ENCODE measurements at regions not wholly inside any gene's neighbourhood (a gene's known extent, or its start where the extent isn't known, plus 50 kb on each side); places are given as distances from the start of the nearest gene placed in this dataset.

DNA sequence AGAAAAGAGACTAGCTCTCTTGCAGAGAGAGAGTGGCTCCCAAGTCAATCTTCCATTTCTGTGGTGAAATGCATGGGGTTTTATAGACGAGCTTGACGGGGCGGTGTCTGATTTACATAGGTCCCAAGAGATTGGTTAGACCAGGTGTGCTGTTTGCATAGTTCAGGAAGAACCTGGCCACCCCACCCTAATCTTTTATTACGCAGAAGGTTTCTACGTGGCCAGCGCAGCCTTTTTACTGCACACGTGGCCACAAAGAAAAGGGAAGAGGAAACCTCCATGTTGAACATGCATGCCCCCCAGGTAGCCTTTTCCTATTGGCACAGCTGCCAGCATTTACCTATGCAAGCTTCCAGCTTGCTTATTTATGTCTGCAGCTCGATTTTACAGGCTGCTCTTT is 92.1 kb downstream of the CAVIN4 start:
- Histone ChIP-seq H3K36me3 (ENCODE audit: control insufficient read depth, insufficient read depth, low read length) (no peaks in the 10 kb centered on the region), H3K27ac (ENCODE audit: insufficient read depth, low read length, poor library complexity, severe bottlenecking) (no peak overlapping the region), H3K27me3 (replicated peaks; ENCODE audit: control insufficient read depth, insufficient read depth, low read length, poor library complexity, severe bottlenecking) (no peaks in the 10 kb centered on the region), H3K4me1 (ENCODE audit: control insufficient read depth, insufficient read depth, low read length, poor library complexity, severe bottlenecking) (no peaks in the 10 kb centered on the region), H3K4me3 (ENCODE audit: insufficient read depth, low read depth, low read length, poor library complexity, severe bottlenecking) (no peak overlapping the region), H3K9me3 (ENCODE audit: control insufficient read depth, low read length) (no peaks in the 10 kb centered on the region)
- no peak for DNase-seq

DNA sequence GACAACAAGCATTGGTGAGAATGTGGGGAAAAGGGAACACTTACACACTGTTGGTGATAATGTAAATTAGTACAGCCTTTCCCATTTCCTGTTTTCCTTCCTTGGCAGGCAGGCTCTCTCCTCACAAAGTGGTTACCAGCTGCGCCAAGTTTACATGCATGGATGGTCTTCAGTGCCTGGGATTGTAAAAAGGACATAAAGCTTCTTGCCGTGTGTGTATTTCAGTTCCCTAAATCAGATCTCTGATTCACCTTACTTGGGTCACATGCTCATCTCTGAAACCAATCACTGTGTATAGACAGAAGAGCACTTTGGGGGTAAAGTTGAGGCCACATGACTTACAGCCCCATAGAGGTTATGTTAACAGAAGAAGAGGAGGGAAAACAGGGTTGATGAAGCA is 92.8 kb downstream of the CAVIN4 start:
- peaks cover 2% of the 10 kb centered on the region for H3K27me3 ChIP-seq (replicated peaks; ENCODE audit: control insufficient read depth, insufficient read depth, low read length, poor library complexity, severe bottlenecking)
- DNase-seq: no peak
- no peaks in the 10 kb centered on the region for H3K9me3 ChIP-seq (ENCODE audit: control insufficient read depth, low read length)
- H3K27ac ChIP-seq (ENCODE audit: insufficient read depth, low read length, poor library complexity, severe bottlenecking): no peak overlapping the region
- no peaks in the 10 kb centered on the region for H3K4me1 ChIP-seq (ENCODE audit: control insufficient read depth, insufficient read depth, low read length, poor library complexity, severe bottlenecking)
- H3K36me3 ChIP-seq (ENCODE audit: control insufficient read depth, insufficient read depth, low read length): no peaks in the 10 kb centered on the region
- no peak overlapping the region for H3K4me3 ChIP-seq (ENCODE audit: insufficient read depth, low read depth, low read length, poor library complexity, severe bottlenecking)

DNA sequence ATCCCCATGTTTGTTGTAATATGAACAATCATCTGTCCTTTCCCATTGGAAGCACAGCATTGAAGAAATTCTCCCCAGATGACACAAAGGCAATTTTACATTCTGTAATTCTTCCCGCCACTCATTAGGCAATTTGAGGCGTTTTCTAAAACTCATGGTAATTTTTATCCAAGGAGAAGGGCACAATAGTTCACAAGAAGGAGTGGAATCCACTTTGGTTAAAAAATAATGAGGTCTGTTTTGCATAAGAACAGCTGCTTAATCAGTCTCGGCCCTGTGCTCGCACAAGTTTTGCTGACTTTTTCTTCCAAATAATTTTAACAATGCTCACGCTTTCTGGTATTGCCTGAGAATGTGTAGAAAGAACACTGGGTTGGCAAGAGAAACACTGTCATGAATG is 94.0 kb downstream of the CAVIN4 start:
- H3K4me1 ChIP-seq (ENCODE audit: control insufficient read depth, insufficient read depth, low read length, poor library complexity, severe bottlenecking): no peaks in the 10 kb centered on the region
- H3K4me3 ChIP-seq (ENCODE audit: insufficient read depth, low read depth, low read length, poor library complexity, severe bottlenecking): no peak overlapping the region
- H3K9me3 ChIP-seq (ENCODE audit: control insufficient read depth, low read length): no peaks in the 10 kb centered on the region
- H3K27me3 ChIP-seq (replicated peaks; ENCODE audit: control insufficient read depth, insufficient read depth, low read length, poor library complexity, severe bottlenecking): peaks cover 2% of the 10 kb centered on the region
- H3K27ac ChIP-seq (ENCODE audit: insufficient read depth, low read length, poor library complexity, severe bottlenecking): no peak overlapping the region
- DNase-seq: no peak
- no peaks in the 10 kb centered on the region for H3K36me3 ChIP-seq (ENCODE audit: control insufficient read depth, insufficient read depth, low read length)

DNA sequence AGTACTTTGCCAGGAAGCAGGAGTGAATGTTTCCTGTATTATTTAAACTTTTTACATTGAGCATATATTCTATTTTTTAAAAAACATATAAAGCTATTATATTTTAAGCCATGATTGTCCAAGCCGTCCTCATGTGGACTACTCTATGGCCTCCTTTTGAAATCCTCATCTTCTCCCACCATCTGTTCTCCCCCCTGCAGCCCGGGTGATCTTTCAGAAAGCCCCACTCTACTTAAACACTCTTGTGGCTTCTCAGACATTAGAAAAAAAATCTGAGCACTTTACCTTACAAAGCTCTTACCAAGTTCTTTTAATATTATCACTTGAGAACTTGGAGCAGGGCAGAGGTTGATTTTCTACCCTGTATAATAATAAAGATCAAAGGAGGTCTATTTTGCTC is 95.4 kb downstream of the CAVIN4 start:
- peaks cover 2% of the 10 kb centered on the region for H3K27me3 ChIP-seq (replicated peaks; ENCODE audit: control insufficient read depth, insufficient read depth, low read length, poor library complexity, severe bottlenecking)

DNA sequence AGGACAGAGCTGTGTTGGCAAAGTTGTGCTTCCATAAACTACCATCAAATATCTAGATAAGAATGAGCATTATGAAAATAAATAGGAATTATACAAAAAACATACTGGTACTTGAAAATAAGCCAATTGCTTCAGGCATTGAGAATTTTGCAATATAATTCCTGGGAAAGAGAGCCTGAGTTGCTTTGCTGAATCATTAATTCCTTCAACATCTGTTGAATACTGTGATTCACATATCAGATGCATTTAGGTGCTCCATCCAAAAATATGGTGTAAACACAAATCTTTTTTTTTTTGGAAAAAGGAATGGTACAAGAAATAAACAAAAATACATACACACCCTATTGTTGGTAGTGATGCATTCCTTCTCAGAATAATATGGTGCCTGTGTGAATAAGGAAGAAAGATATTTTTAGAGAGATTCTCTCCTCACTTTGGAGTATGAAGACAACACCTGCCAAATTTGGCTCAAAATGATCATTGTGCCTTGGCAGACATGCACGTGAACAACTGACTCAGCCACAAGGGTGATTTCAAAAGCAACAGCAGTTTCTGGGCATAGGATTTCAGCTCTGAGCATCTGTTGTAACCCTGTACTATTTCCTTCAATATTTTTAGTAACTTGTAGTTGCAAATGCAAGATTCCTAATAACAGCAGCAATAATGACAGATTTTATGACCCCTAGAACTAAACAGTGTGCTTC is 96.7 kb downstream of the CAVIN4 start:
- Histone ChIP-seq H3K9me3 (ENCODE audit: control insufficient read depth, low read length) (no peaks in the 10 kb centered on the region), H3K27me3 (replicated peaks; ENCODE audit: control insufficient read depth, insufficient read depth, low read length, poor library complexity, severe bottlenecking) (peaks cover 2% of the 10 kb centered on the region), H3K4me1 (ENCODE audit: control insufficient read depth, insufficient read depth, low read length, poor library complexity, severe bottlenecking) (no peaks in the 10 kb centered on the region), H3K36me3 (ENCODE audit: control insufficient read depth, insufficient read depth, low read length) (no peaks in the 10 kb centered on the region), H3K4me3 (ENCODE audit: insufficient read depth, low read depth, low read length, poor library complexity, severe bottlenecking) (no peak overlapping the region), H3K27ac (ENCODE audit: insufficient read depth, low read length, poor library complexity, severe bottlenecking) (no peak overlapping the region)
- DNase-seq: no peak

More for the DNA sequence above, 95.4 kb downstream of the CAVIN4 start:
- Histone ChIP-seq H3K36me3 (ENCODE audit: control insufficient read depth, insufficient read depth, low read length) (no peaks in the 10 kb centered on the region), H3K4me3 (ENCODE audit: insufficient read depth, low read depth, low read length, poor library complexity, severe bottlenecking) (no peak overlapping the region), H3K27ac (ENCODE audit: insufficient read depth, low read length, poor library complexity, severe bottlenecking) (no peak overlapping the region), H3K9me3 (ENCODE audit: control insufficient read depth, low read length) (no peaks in the 10 kb centered on the region), H3K4me1 (ENCODE audit: control insufficient read depth, insufficient read depth, low read length, poor library complexity, severe bottlenecking) (no peaks in the 10 kb centered on the region)
- no peak for DNase-seq

DNA sequence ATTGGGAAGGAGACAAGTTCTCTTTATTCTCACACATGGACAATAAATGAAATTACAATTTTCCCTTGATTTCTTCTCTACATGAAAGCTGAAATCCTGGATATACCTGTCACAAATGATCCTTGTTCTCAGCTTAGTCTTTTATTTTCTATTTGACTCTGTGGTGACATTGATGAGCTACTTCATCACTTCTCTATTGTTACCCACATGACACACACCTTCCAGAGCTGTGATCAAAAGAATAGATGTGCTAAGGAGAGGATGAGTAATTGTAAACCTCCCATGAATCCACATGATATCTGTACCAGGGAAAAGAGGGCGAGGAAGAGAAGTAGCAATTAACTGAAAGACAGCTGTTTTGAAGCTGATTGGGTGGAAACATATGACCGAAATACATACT is 102.0 kb downstream of the CAVIN4 start:
- H3K4me3 ChIP-seq (ENCODE audit: insufficient read depth, low read depth, low read length, poor library complexity, severe bottlenecking): no peak overlapping the region
- no peaks in the 10 kb centered on the region for H3K4me1 ChIP-seq (ENCODE audit: control insufficient read depth, insufficient read depth, low read length, poor library complexity, severe bottlenecking)
- no peaks in the 10 kb centered on the region for H3K36me3 ChIP-seq (ENCODE audit: control insufficient read depth, insufficient read depth, low read length)
- no peaks in the 10 kb centered on the region for H3K9me3 ChIP-seq (ENCODE audit: control insufficient read depth, low read length)
- H3K27me3 ChIP-seq (replicated peaks; ENCODE audit: control insufficient read depth, insufficient read depth, low read length, poor library complexity, severe bottlenecking): peaks cover 2% of the 10 kb centered on the region
- DNase-seq: no peak
- H3K27ac ChIP-seq (ENCODE audit: insufficient read depth, low read length, poor library complexity, severe bottlenecking): no peak overlapping the region

DNA sequence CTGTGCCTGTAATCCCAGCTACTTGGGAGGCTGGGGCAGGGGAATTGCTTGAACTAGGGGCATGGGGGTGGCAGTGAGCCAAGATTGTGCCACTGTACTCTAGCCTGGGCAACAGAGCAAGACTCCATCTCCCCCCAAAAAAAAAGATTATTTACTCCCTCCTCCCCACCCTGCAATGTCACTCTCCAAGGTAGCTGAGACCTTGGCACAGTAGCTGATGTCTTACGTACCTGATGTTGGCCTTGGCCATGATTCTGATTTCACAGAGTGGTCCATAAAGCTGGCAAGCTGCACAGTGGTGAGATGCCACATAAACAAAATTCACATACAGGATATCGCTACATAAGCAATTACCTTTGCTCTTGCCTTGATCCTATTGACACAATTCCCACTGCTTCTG is 108.5 kb downstream of the CAVIN4 start:
- no peak overlapping the region for H3K27ac ChIP-seq (ENCODE audit: insufficient read depth, low read length, poor library complexity, severe bottlenecking)
- H3K27me3 ChIP-seq (replicated peaks; ENCODE audit: control insufficient read depth, insufficient read depth, low read length, poor library complexity, severe bottlenecking): no peaks in the 10 kb centered on the region
- H3K4me3 ChIP-seq (ENCODE audit: insufficient read depth, low read depth, low read length, poor library complexity, severe bottlenecking): no peak overlapping the region
- H3K36me3 ChIP-seq (ENCODE audit: control insufficient read depth, insufficient read depth, low read length): no peaks in the 10 kb centered on the region
- no peaks in the 10 kb centered on the region for H3K9me3 ChIP-seq (ENCODE audit: control insufficient read depth, low read length)
- no peaks in the 10 kb centered on the region for H3K4me1 ChIP-seq (ENCODE audit: control insufficient read depth, insufficient read depth, low read length, poor library complexity, severe bottlenecking)
- no peak for DNase-seq

DNA sequence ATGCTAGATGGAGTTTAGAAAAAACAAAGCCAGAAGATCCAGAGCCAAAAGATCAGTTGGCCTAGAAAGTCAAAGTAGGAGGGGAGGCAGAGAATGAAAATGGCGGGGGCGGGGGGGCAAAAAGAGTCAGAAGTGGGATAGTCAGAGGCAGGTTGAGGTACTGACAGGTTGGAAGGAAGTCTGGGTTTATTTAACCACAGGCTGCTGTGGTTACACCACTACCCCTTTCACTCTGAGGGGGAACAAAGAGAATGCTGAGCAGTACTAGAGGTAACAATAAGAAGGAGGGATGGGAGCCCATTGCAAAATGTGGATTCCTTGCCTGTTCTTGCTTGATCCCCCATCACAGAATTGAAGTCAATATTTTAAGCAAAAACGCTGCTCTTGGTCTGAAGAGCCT is 111.8 kb downstream of the CAVIN4 start:
- Histone ChIP-seq H3K4me3 (ENCODE audit: insufficient read depth, low read depth, low read length, poor library complexity, severe bottlenecking) (no peak overlapping the region), H3K27me3 (replicated peaks; ENCODE audit: control insufficient read depth, insufficient read depth, low read length, poor library complexity, severe bottlenecking) (no peaks in the 10 kb centered on the region), H3K9me3 (ENCODE audit: control insufficient read depth, low read length) (no peaks in the 10 kb centered on the region), H3K4me1 (ENCODE audit: control insufficient read depth, insufficient read depth, low read length, poor library complexity, severe bottlenecking) (no peaks in the 10 kb centered on the region), H3K36me3 (ENCODE audit: control insufficient read depth, insufficient read depth, low read length) (no peaks in the 10 kb centered on the region), H3K27ac (ENCODE audit: insufficient read depth, low read length, poor library complexity, severe bottlenecking) (no peak overlapping the region)
- DNase-seq: no peak

DNA sequence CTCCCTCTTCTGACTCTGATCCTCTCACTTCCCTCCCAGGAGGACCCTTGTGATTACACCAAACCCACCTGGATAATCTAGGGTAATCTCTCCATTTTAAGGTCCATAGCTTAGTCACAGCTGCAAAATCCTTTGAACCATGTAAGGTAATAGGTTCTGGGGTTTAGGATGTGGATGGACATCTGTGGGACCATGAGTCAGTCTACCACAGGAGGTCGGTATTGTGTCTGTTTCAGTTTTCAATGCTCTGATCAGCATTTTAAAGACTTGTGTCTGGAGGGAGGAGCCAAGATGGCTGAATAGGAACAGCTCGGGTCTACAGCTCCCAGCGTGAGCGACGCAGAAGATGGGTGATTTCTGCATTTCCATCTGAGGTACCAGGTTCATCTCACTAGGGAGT is 112.6 kb downstream of the CAVIN4 start:
- Histone ChIP-seq H3K9me3 (ENCODE audit: control insufficient read depth, low read length) (no peaks in the 10 kb centered on the region), H3K36me3 (ENCODE audit: control insufficient read depth, insufficient read depth, low read length) (no peaks in the 10 kb centered on the region), H3K4me1 (ENCODE audit: control insufficient read depth, insufficient read depth, low read length, poor library complexity, severe bottlenecking) (no peaks in the 10 kb centered on the region)

DNA sequence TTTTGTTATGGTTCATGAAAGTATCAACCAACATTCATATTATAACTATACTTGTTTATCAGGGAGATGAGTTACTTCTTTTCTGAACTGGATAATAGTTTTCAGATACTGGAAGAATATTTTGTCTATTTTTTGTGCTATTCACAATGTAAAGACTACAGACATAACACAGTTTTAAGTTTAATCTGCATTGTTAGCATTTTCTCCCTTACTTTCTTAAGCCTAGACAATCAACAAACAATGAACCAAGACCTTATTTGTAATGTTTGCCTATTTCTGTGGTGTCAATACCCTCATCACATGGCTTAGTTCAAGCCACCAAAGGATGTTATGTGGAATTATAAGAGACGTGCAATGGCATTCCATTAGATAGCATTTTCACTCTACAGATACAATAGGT is 119.5 kb downstream of the CAVIN4 start:
- Histone ChIP-seq H3K4me1 (ENCODE audit: control insufficient read depth, insufficient read depth, low read length, poor library complexity, severe bottlenecking) (no peaks in the 10 kb centered on the region), H3K4me3 (ENCODE audit: insufficient read depth, low read depth, low read length, poor library complexity, severe bottlenecking) (no peak overlapping the region), H3K36me3 (ENCODE audit: control insufficient read depth, insufficient read depth, low read length) (no peaks in the 10 kb centered on the region), H3K9me3 (ENCODE audit: control insufficient read depth, low read length) (no peaks in the 10 kb centered on the region), H3K27me3 (replicated peaks; ENCODE audit: control insufficient read depth, insufficient read depth, low read length, poor library complexity, severe bottlenecking) (no peaks in the 10 kb centered on the region), H3K27ac (ENCODE audit: insufficient read depth, low read length, poor library complexity, severe bottlenecking) (no peak overlapping the region)
- no peak for DNase-seq

More for the DNA sequence above, 112.6 kb downstream of the CAVIN4 start:
- H3K27me3 ChIP-seq (replicated peaks; ENCODE audit: control insufficient read depth, insufficient read depth, low read length, poor library complexity, severe bottlenecking): no peaks in the 10 kb centered on the region
- DNase-seq: no peak
- no peak overlapping the region for H3K4me3 ChIP-seq (ENCODE audit: insufficient read depth, low read depth, low read length, poor library complexity, severe bottlenecking)
- no peak overlapping the region for H3K27ac ChIP-seq (ENCODE audit: insufficient read depth, low read length, poor library complexity, severe bottlenecking)
